Urinary bladder (tissue), 3 donors: ENCODE measurements at regions not wholly inside any gene's neighbourhood (a gene's known extent, or its start where the extent isn't known, plus 50 kb on each side); places are given as distances from the start of the nearest gene placed in this dataset.
"Not testable (repeated sequence)": the region's sequence is repeated elsewhere in the genome, so short reads cannot be mapped to it uniquely, and the experiment has no call there.

Source experiments
- DNase-seq: peaks from one replicate; pipeline ENCODE4 v3.0.0-alpha.2; 2015; ENCODE audit errors: extremely low spot score
- H3K27ac ChIP-seq: one replicate; pipeline ENCODE4 v1.5.1; 2013; ENCODE audit warnings: low read depth, mild to moderate bottlenecking, moderate library complexity
- H3K36me3 ChIP-seq: one replicate; pipeline ENCODE4 v1.6.1; 2013; ENCODE audit warnings: mild to moderate bottlenecking, moderate library complexity; ENCODE audit not compliant: insufficient read depth
- H3K4me1 ChIP-seq: one replicate; pipeline ENCODE4 v1.6.1; 2013; ENCODE audit warnings: mild to moderate bottlenecking, moderate library complexity; ENCODE audit not compliant: insufficient read depth
- H3K4me3 ChIP-seq: one replicate; pipeline ENCODE4 v1.5.1; 2013; ENCODE audit warnings: low read depth, low read length
- WGBS: extraction: QIAGEN DNeasy Blood & Tissue Kit; methylation state at CpG from one replicate; pipeline ENCODE4 v1.1.7; 2013; 5-methylcytosine and 5-hydroxymethylcytosine counted together
- donor health status: healthy with polysubstance abuse.
- donor health status: healthy.

- H3K4me1 ChIP-seq, DNase-seq, H3K27ac ChIP-seq, H3K36me3 ChIP-seq, H3K4me3 ChIP-seq: not testable (repeated sequence)
- WGBS, result 84% methylated on average over 4 of the region's 4 CpGs
These were observed 454.0 kb upstream of the CHAC2 start for GRCh38 chr2:53313644-53314043.

- Histone ChIP-seq H3K36me3 (no peaks in the 10 kb centered on the region), H3K27ac (no peak overlapping the region), H3K4me1 (no peaks in the 10 kb centered on the region), H3K4me3 (no peak overlapping the region)
- DNase-seq, result no peak
- WGBS, result 86% methylated on average over 5 of the region's 5 CpGs
These were observed 454.9 kb upstream of the CHAC2 start for GRCh38 chr2:53312721-53313120.

- H3K36me3 ChIP-seq, result no peaks in the 10 kb centered on the region
- WGBS, result 93% methylated on average over 5 of the region's 5 CpGs
- no peak overlapping the region for H3K4me3 ChIP-seq
- no peak for DNase-seq
- no peaks in the 10 kb centered on the region for H3K4me1 ChIP-seq
- no peak overlapping the region for H3K27ac ChIP-seq
These were observed 455.4 kb upstream of the CHAC2 start for GRCh38 chr2:53312181-53312580.

GRCh38 chr2:53303012-53303578 is 464.5 kb upstream of the CHAC2 start:
- DNase-seq, result no peak

GRCh38 chr2:53302455-53302854 is 465.1 kb upstream of the CHAC2 start:
- Histone ChIP-seq H3K27ac (no peak overlapping the region), H3K36me3 (no peaks in the 10 kb centered on the region), H3K4me3 (no peak overlapping the region), H3K4me1 (no peaks in the 10 kb centered on the region)
- DNase-seq, result no peak
- WGBS, result 87% methylated on average over 1 of the region's 1 CpG

More at GRCh38 chr2:53303012-53303578, 464.5 kb upstream of the CHAC2 start:
- Histone ChIP-seq H3K36me3 (no peaks in the 10 kb centered on the region), H3K4me3 (no peak overlapping the region), H3K27ac (no peak overlapping the region), H3K4me1 (no peaks in the 10 kb centered on the region)
- WGBS, result 75% methylated on average over 4 of the region's 4 CpGs

- Histone ChIP-seq H3K4me1 (no peaks in the 10 kb centered on the region), H3K36me3 (no peaks in the 10 kb centered on the region), H3K27ac (no peak overlapping the region), H3K4me3 (no peak overlapping the region)
- DNase-seq, result no peak
These were observed 478.1 kb upstream of the CHAC2 start for GRCh38 chr2:53289309-53290006.

GRCh38 chr2:53286345-53286744 is 481.3 kb upstream of the CHAC2 start:
- no peaks in the 10 kb centered on the region for H3K36me3 ChIP-seq
- no peaks in the 10 kb centered on the region for H3K4me1 ChIP-seq
- H3K27ac ChIP-seq, result no peak overlapping the region
- 89% methylated on average over 2 of the region's 2 CpGs for WGBS
- no peak overlapping the region for H3K4me3 ChIP-seq
- no peak for DNase-seq

GRCh38 chr2:53275743-53276142 is 491.9 kb upstream of the CHAC2 start:
- no peak for DNase-seq
- WGBS, result 80% methylated on average over 1 of the region's 1 CpG
- no peak overlapping the region for H3K4me3 ChIP-seq
- H3K4me1 ChIP-seq, result no peaks in the 10 kb centered on the region
- H3K36me3 ChIP-seq, result no peaks in the 10 kb centered on the region
- H3K27ac ChIP-seq, result no peak overlapping the region

GRCh38 chr2:53268626-53269025 is 499.0 kb upstream of the CHAC2 start:
- Histone ChIP-seq H3K36me3 (no peaks in the 10 kb centered on the region), H3K4me1 (no peaks in the 10 kb centered on the region), H3K27ac (no peak overlapping the region), H3K4me3 (no peak overlapping the region)
- no peak for DNase-seq
- WGBS, result 65% methylated on average over 3 of the region's 3 CpGs

GRCh38 chr2:53268086-53268485 is 499.5 kb upstream of the CHAC2 start:
- no peaks in the 10 kb centered on the region for H3K4me1 ChIP-seq
- DNase-seq, result no peak
- no peak overlapping the region for H3K4me3 ChIP-seq
- H3K36me3 ChIP-seq, result no peaks in the 10 kb centered on the region
- 65% methylated on average over 2 of the region's 2 CpGs for WGBS
- H3K27ac ChIP-seq, result no peak overlapping the region

- Histone ChIP-seq H3K4me1 (no peaks in the 10 kb centered on the region), H3K27ac (no peak overlapping the region), H3K4me3 (no peak overlapping the region), H3K36me3 (no peaks in the 10 kb centered on the region)
- WGBS, result 80% methylated on average over 3 of the region's 3 CpGs
- no peak for DNase-seq
These were observed 501.9 kb upstream of the CHAC2 start for GRCh38 chr2:53265544-53266299.

- 91% methylated on average over 5 of the region's 5 CpGs for WGBS
These were observed 507.0 kb upstream of the CHAC2 start for GRCh38 chr2:53260568-53260967.

GRCh38 chr2:53259395-53260009 is 508.1 kb upstream of the CHAC2 start:
- H3K4me1 ChIP-seq, result no peaks in the 10 kb centered on the region
- no peaks in the 10 kb centered on the region for H3K36me3 ChIP-seq
- WGBS, result 95% methylated on average over 29 of the region's 29 CpGs
- no peak for DNase-seq
- H3K27ac ChIP-seq, result no peak overlapping the region
- H3K4me3 ChIP-seq, result no peak overlapping the region

More at GRCh38 chr2:53260568-53260967, 507.0 kb upstream of the CHAC2 start:
- no peaks in the 10 kb centered on the region for H3K4me1 ChIP-seq
- no peak overlapping the region for H3K4me3 ChIP-seq
- H3K36me3 ChIP-seq, result no peaks in the 10 kb centered on the region
- no peak overlapping the region for H3K27ac ChIP-seq
- no peak for DNase-seq

- no peaks in the 10 kb centered on the region for H3K4me1 ChIP-seq
- no peak overlapping the region for H3K27ac ChIP-seq
- H3K4me3 ChIP-seq, result no peak overlapping the region
- DNase-seq, result no peak
- no peaks in the 10 kb centered on the region for H3K36me3 ChIP-seq
- WGBS, result 89% methylated on average over 3 of the region's 3 CpGs
These were observed 510.3 kb upstream of the CHAC2 start for GRCh38 chr2:53257287-53257686.
